T-cell (primary cell): ENCODE measurements at regions not wholly inside any gene's neighbourhood (a gene's known extent, or its start where the extent isn't known, plus 50 kb on each side); places are given as distances from the start of the nearest gene placed in this dataset.
"Not testable (repeated sequence)": the region's sequence is repeated elsewhere in the genome, so short reads cannot be mapped to it uniquely, and the experiment has no call there.

Source experiments
- ATAC-seq, 4 experiments: fragments of 200-7000 bp in 3 of 4; fragments of 150-1000 bp in 1 of 4; cut with Tn5 transposase; replicated peaks in 1 of 4; 1 replicate in 3 of 4; 2 replicates in 1 of 4; pipeline ENCODE4 v1.10.0; 2021; ENCODE audit warnings: moderate library complexity in 3 of 4, mild to moderate bottlenecking in 2 of 4, moderate number of reproducible peaks in 1 of 4
- CTCF ChIA-PET, 2 donors: fragments of 300-600 bp; sonication (Branson Sonifier 250); formaldehyde crosslinking; loops; one replicate each; lab custom pipeline; 2022; ENCODE audit warnings: antibody characterized with exemption in 2 of 2; lab: Charles Lee
- POLR2A ChIA-PET, 2 donors: fragments of 300-600 bp; sonication (Branson Sonifier 250); formaldehyde crosslinking; loops; one replicate each; lab custom pipeline; 2022; ENCODE audit warnings: antibody characterized with exemption in 2 of 2; lab: Charles Lee
- DNase-seq, 35 experiments: peaks; one replicate each; pipeline versions ENCODE4 v3.0.0 to v3.0.0-alpha.2; 2013 to 2023
- H3K27ac ChIP-seq: one replicate; pipeline ENCODE4 v1.5.1; 2013; ENCODE audit warnings: low read length
- H3K27me3 ChIP-seq, 2 experiments: replicated peaks in 1 of 2; 1 replicate in 1 of 2; 2 replicates in 1 of 2; pipeline versions ENCODE4 v1.6.1 to v1.7.0; 2013; ENCODE audit warnings: low read length in 1 of 2, mixed read lengths in 1 of 2; ENCODE audit not compliant: control insufficient read depth in 2 of 2, insufficient read depth in 2 of 2; ENCODE audit errors: extremely low read depth in 1 of 2
- H3K36me3 ChIP-seq, 2 donors: 1 replicate in 1 of 2; 2 replicates in 1 of 2; pipeline versions ENCODE4 v1.6.1 to v1.7.0; 2013; ENCODE audit warnings: low read length in 1 of 2; ENCODE audit not compliant: control insufficient read depth in 2 of 2, insufficient read depth in 1 of 2; ENCODE audit errors: extremely low read depth in 1 of 2
- H3K4me1 ChIP-seq, 2 experiments: 1 replicate in 1 of 2; 2 replicates in 1 of 2; pipeline versions ENCODE4 v1.6.1 to v1.7.0; 2013; ENCODE audit warnings: low read length in 2 of 2, mixed read lengths in 1 of 2; ENCODE audit not compliant: insufficient read depth in 2 of 2, control insufficient read depth in 1 of 2; ENCODE audit errors: extremely low read depth in 1 of 2
- H3K4me3 ChIP-seq, 2 donors: 1 replicate in 1 of 2; 2 replicates in 1 of 2; pipeline versions ENCODE4 v1.5.1 to v1.7.0; 2013; ENCODE audit warnings: mild to moderate bottlenecking in 2 of 2, low read length in 1 of 2, moderate library complexity in 1 of 2; ENCODE audit not compliant: control insufficient read depth in 1 of 2; ENCODE audit errors: extremely low read depth in 1 of 2
- H3K9me3 ChIP-seq: 2 replicates; pipeline ENCODE4 v1.7.0; 2013
- H3K27ac Mint-ChIP-seq, 2 donors: one replicate each; pipeline ENCODE4 v1.8.0; 2020 to 2021; ENCODE audit warnings: mild to moderate bottlenecking in 2 of 2, mixed read lengths in 2 of 2
- H3K27me3 Mint-ChIP-seq, 2 donors: one replicate each; pipeline ENCODE4 v1.8.0; 2021 to 2022; ENCODE audit warnings: mixed read lengths in 2 of 2
- H3K36me3 Mint-ChIP-seq: one replicate; pipeline ENCODE4 v1.8.0; 2021; ENCODE audit warnings: mixed read lengths
- H3K4me1 Mint-ChIP-seq, 3 donors: one replicate each; pipeline ENCODE4 v1.8.0; 2020 to 2022; ENCODE audit warnings: mixed read lengths in 3 of 3, mild to moderate bottlenecking in 1 of 3
- H3K4me3 Mint-ChIP-seq, 3 donors: one replicate each; pipeline ENCODE4 v1.8.0; 2020 to 2022; ENCODE audit warnings: mild to moderate bottlenecking in 3 of 3, mixed read lengths in 3 of 3, moderate library complexity in 3 of 3
- H3K9me3 Mint-ChIP-seq, 3 donors: one replicate each; pipeline ENCODE4 v1.8.0; 2020 to 2022; ENCODE audit warnings: mixed read lengths in 3 of 3
- WGBS: methylation state at CpG from one replicate; pipeline ENCODE4 v1.1.5; 2013; ENCODE audit warnings: missing lambda C conversion rate; ENCODE audit not compliant: insufficient coverage; 5-methylcytosine and 5-hydroxymethylcytosine counted together

- H3K4me3 ChIP-seq, result peak overlapping the region in 1 of 2 donors; percentile 40
- peaks cover 64 to 83% (median 69%) of the 10 kb centered on the region in 3 donors for H3K4me1 Mint-ChIP-seq
- ATAC-seq (no peak), DNase-seq (no peak)
- no peaks in the 10 kb centered on the region for H3K9me3 Mint-ChIP-seq
- H3K9me3 ChIP-seq, result no peaks in the 10 kb centered on the region
- no peak overlapping the region for H3K27ac Mint-ChIP-seq
- WGBS, result 55% methylated on average over 18 of the region's 21 CpGs
- H3K27me3 Mint-ChIP-seq, result peaks cover 64 to 76% of the 10 kb centered on the region in 2 donors
- ChIA-PET POLR2A (no interaction called here), CTCF (no interaction called here)
- peak overlapping the region; percentile 68 to 77 (median 75) for H3K4me3 Mint-ChIP-seq
- peaks cover 2 to 72% of the 10 kb centered on the region in 2 experiments for H3K4me1 ChIP-seq
- H3K27me3 ChIP-seq, result peaks cover 9 to 97% of the 10 kb centered on the region in 2 experiments
- H3K27ac ChIP-seq, result no peak overlapping the region
- no peaks in the 10 kb centered on the region for H3K36me3 ChIP-seq
- no peaks in the 10 kb centered on the region for H3K36me3 Mint-ChIP-seq
These were observed 167.1 kb upstream of the ZNF337 start for GRCh38 chr20:25863536-25864325.

DNA sequence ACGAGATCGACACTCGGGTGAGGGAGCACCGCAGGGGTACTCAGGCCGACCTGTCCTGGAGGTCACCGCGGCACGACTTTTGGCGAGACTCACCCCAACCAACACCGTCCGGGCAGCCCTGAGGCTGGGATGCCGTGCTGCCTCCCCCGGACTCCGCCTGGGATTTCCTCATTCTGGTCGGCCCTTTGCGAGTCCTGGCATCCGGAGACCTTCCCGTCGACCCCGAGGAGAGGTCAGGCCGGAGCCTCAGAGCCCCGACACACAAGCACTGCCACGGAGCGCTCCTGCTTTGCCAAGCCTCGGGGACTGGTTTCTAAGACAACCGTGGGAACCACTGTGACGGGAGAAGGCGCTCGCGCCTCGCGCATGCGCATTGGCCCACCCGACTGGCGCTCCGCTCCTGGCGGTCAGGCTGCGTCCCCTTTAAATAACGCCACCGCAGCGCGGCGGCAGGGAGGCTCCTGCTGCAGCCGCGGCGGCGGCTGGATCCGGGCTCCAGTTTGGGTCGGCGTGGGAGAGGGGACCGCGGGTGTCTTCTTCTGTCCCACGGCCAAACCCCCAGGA lies 166.4 kb upstream of the ZNF337 start:
- peaks cover 65 to 79% of the 10 kb centered on the region in 2 donors for H3K27me3 Mint-ChIP-seq
- CTCF ChIA-PET, H3K27ac Mint-ChIP-seq, H3K36me3 Mint-ChIP-seq, H3K36me3 ChIP-seq, H3K9me3 Mint-ChIP-seq, H3K9me3 ChIP-seq, H3K27ac ChIP-seq, POLR2A ChIA-PET: not testable (repeated sequence)
- ATAC-seq (peak in 2 of 4 experiments; percentile 28 to 35), DNase-seq (peak in 34 of 35 experiments; percentile 42 to 86 (median 64))
- Histone ChIP-seq H3K27me3 (peaks cover 9 to 97% of the 10 kb centered on the region in 2 experiments), H3K4me3 (peak overlapping the region; percentile 38 to 40), H3K4me1 (peaks cover 2 to 72% of the 10 kb centered on the region in 2 experiments)
- peak overlapping the region; percentile 68 to 77 (median 69) for H3K4me3 Mint-ChIP-seq
- WGBS, result 2% methylated on average over 52 of the region's 53 CpGs
- H3K4me1 Mint-ChIP-seq, result peaks cover 58 to 81% (median 72%) of the 10 kb centered on the region in 3 donors

DNA sequence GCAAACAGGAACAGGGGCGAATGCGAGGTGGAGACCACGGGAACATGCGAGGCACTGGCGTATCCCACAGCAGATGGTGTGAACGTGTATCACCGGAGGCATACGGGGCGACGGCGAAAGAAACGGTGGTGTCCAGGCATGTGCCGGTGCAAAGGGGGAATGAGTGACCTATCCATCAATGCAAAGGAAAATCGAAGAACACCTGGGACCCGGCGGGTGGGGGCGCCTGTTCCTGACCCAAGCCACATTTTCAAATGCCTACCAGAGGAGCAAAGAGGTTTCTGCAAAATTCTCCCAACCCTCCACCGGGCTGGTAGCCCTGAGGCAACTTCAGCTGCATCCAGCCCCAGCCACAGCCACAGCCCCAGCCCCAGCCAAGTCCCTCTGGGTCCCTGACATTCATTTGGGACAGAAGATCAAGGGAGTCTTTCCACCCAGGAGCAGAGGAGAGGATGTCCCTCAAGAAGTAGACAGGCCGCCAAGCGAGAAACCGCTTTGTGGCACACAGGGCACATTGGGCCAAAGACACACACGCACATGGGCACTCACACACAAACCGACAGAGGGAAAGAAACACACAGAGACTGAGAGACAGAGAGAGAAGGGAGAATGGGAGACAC lies 164.0 kb upstream of the ZNF337 start:
- Histone ChIP-seq H3K9me3 (no peaks in the 10 kb centered on the region), H3K4me1 (peaks cover 2 to 67% of the 10 kb centered on the region in 2 experiments), H3K27me3 (peaks cover 4 to 97% of the 10 kb centered on the region in 2 experiments), H3K4me3 (peak overlapping the region in 1 of 2 donors; percentile 54), H3K27ac (no peak overlapping the region), H3K36me3 (no peaks in the 10 kb centered on the region)
- 64% methylated on average over 18 of the region's 23 CpGs for WGBS
- Mint-ChIP-seq H3K4me3 (peak overlapping the region; percentile 69 to 77 (median 72)), H3K27ac (no peak overlapping the region), H3K9me3 (no peaks in the 10 kb centered on the region), H3K4me1 (peaks cover 51 to 67% (median 65%) of the 10 kb centered on the region in 3 donors), H3K27me3 (peaks cover 67 to 78% of the 10 kb centered on the region in 2 donors), H3K36me3 (no peaks in the 10 kb centered on the region)
- DNase-seq, result no peak
- POLR2A ChIA-PET, result no interaction called here
- ATAC-seq, result no peak
- CTCF ChIA-PET, result no interaction called here

GRCh38 chr20:25859649-25860530 lies 163.2 kb upstream of the ZNF337 start:
- DNase-seq (peak in 34 of 35 experiments; percentile 45 to 83 (median 70)), ATAC-seq (peak; percentile 40 to 72 (median 59))
- H3K4me3 Mint-ChIP-seq, result peak overlapping the region; percentile 21 to 77 (median 69)
- Histone ChIP-seq H3K9me3 (no peaks in the 10 kb centered on the region), H3K27me3 (peaks cover 2 to 96% of the 10 kb centered on the region in 2 experiments), H3K4me3 (peak overlapping the region in 1 of 2 donors; percentile 18), H3K36me3 (no peaks in the 10 kb centered on the region), H3K27ac (no peak overlapping the region), H3K4me1 (peaks cover 2 to 62% of the 10 kb centered on the region in 2 experiments)
- ChIA-PET POLR2A (no interaction called here), CTCF (no interaction called here)
- no peaks in the 10 kb centered on the region for H3K36me3 Mint-ChIP-seq
- peaks cover 67 to 74% of the 10 kb centered on the region in 2 donors for H3K27me3 Mint-ChIP-seq
- H3K4me1 Mint-ChIP-seq, result peaks cover 43 to 59% (median 57%) of the 10 kb centered on the region in 3 donors
- 35% methylated on average over 51 of the region's 51 CpGs for WGBS
- H3K9me3 Mint-ChIP-seq, result no peaks in the 10 kb centered on the region
- no peak overlapping the region for H3K27ac Mint-ChIP-seq

DNA sequence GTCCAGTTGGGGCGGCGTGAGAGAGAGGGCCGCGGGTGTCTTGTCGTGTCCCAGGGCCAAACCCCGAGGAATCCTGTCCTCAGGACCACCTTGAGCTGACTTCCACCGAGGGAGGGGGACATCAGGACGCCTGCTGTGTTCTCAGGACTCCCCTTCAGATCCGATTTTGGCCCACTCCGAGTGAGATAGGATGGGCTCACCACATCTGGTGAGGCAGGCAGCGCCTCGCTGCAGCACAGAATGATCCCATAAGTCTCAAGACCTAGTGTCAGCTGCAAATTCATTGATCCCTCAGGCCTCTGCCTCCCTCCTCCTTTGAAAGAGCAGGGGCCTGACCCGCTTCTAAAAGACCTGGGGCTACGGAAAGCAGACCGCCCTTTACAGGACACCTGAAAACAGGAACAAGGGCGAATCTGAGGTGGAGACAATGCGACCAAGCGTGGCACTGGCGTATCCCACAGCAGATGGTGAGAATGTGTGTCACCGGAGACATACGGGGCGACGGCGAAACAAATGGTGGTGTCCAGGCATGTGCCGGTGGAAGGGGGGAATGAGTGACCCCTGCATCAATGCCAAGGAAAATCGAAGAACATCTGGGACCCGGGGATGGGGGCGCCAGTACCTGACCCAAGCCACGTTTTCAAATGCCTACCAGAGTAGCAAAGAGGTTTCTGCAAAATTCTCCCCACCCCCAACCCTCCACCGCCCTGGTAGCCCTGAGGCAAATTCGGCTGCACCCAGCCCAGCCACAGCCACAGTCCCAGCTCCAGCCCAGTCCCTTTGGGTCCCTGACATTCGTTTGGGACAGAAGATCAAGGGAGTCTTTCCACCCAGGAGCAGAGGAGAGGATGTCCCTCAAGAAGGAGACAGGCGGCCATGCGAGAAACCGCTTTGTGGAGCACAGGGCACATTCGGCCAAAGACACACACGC lies 162.1 kb upstream of the ZNF337 start:
- ChIA-PET POLR2A (no interaction called here), CTCF (no interaction called here)
- H3K36me3 Mint-ChIP-seq, result no peaks in the 10 kb centered on the region
- H3K27me3 ChIP-seq, result peaks cover 2 to 95% of the 10 kb centered on the region in 2 experiments
- DNase-seq (no peak), ATAC-seq (no peak)
- no peaks in the 10 kb centered on the region for H3K36me3 ChIP-seq
- peak overlapping the region in 1 of 3 donors; percentile 69 for H3K4me3 Mint-ChIP-seq
- H3K27ac ChIP-seq, result no peak overlapping the region
- 61% methylated on average over 29 of the region's 37 CpGs for WGBS
- H3K27ac Mint-ChIP-seq, result no peak overlapping the region
- peaks cover 45 to 63% (median 56%) of the 10 kb centered on the region in 3 donors for H3K4me1 Mint-ChIP-seq
- peaks cover 63 to 79% of the 10 kb centered on the region in 2 donors for H3K27me3 Mint-ChIP-seq
- no peaks in the 10 kb centered on the region for H3K9me3 ChIP-seq
- H3K9me3 Mint-ChIP-seq, result no peaks in the 10 kb centered on the region
- H3K4me3 ChIP-seq, result peak overlapping the region in 1 of 2 donors; percentile 51
- peaks cover 2 to 64% of the 10 kb centered on the region in 2 experiments for H3K4me1 ChIP-seq
